ENCODE measurements at regions not wholly inside any gene's neighbourhood (a gene's known extent, or its start where the extent isn't known, plus 50 kb on each side); places are given as distances from the start of the nearest gene placed in this dataset.
A peak's percentile ranks its signal among the peaks of the same experiment; 100 is the strongest.

DNA sequence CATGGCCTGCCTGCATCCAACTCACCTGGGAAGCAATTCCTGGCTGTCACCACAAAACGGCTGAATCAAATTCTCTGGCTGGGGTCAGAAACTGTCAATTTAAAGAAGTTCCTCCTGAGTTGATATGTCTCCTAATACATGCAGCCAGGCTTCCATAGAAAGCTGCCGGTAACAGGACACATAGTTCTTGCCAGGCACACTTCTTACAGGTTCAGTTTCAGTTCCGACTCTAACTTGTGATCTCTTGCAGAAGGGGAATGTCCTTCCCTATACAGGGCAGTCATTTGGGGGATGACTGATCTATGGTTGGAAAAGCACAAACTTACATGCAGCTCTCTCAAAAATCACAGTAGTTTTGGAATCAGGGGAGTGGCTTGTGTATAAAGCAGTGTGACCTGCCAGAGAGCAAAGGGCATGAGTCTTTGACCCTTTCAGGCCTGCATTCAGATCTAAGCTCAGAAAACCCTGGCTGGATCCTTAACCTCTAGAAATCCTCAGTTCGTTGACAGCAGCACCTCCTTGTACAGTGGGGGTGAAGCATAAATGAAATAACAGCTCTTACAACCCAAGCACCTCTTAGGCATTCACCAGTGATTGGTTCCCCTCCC lies 195.6 kb downstream of the SCP2D1 start:
- TF ChIP-seq, protein P1, sequence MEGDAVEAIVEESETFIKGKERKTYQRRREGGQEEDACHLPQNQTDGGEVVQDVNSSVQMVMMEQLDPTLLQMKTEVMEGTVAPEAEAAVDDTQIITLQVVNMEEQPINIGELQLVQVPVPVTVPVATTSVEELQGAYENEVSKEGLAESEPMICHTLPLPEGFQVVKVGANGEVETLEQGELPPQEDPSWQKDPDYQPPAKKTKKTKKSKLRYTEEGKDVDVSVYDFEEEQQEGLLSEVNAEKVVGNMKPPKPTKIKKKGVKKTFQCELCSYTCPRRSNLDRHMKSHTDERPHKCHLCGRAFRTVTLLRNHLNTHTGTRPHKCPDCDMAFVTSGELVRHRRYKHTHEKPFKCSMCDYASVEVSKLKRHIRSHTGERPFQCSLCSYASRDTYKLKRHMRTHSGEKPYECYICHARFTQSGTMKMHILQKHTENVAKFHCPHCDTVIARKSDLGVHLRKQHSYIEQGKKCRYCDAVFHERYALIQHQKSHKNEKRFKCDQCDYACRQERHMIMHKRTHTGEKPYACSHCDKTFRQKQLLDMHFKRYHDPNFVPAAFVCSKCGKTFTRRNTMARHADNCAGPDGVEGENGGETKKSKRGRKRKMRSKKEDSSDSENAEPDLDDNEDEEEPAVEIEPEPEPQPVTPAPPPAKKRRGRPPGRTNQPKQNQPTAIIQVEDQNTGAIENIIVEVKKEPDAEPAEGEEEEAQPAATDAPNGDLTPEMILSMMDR (IDR thresholded peaks at IDR 0.05): no peak
- no peak for TF ChIP-seq POLR2A (IDR thresholded peaks at IDR 0.05)
- intact Hi-C loops (cut with DNase I; ENCODE audit: low total_unique reads): no loop called here
- no peak overlapping the region for H3K4me3 ChIP-seq (ENCODE audit: low read depth, poor library complexity, severe bottlenecking)
- no peak for DNase-seq (ENCODE audit: low spot score in 2 of 2)
- 72 to 86% methylated on average over 4 of the region's 4 CpGs for WGBS, 2 donors

DNA sequence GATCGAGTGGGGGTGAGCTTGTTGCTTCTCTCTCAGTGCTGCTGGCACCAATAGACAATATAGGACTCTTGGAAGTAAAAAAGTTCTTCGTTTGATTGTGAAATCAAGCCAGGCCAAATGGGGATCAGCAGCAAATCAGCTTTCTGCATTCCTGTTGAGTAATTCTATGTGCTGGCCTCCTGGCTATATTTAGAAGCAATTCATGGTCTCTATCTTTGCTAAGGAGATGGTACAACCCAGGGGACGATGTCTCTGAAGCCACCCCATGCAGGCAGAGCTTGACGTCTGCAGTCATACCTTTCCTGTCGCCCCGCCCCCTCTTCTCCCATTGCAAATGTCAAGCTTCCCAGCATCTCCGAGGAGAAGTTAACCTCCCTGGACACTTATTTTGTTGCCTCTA lies 199.1 kb downstream of the SCP2D1 start:
- intact Hi-C loops (cut with DNase I; ENCODE audit: low total_unique reads): no loop called here
- no peak overlapping the region for H3K4me3 ChIP-seq (ENCODE audit: low read depth, poor library complexity, severe bottlenecking)
- DNase-seq (ENCODE audit: low spot score in 2 of 2): peak in 1 of 2 donors; percentile 81
- WGBS, 2 donors: 53 to 61% methylated on average over 7 of the region's 7 CpGs
- no peak for TF ChIP-seq POLR2A (IDR thresholded peaks at IDR 0.05)
- TF ChIP-seq, protein P1 (IDR thresholded peaks at IDR 0.05): no peak

DNA sequence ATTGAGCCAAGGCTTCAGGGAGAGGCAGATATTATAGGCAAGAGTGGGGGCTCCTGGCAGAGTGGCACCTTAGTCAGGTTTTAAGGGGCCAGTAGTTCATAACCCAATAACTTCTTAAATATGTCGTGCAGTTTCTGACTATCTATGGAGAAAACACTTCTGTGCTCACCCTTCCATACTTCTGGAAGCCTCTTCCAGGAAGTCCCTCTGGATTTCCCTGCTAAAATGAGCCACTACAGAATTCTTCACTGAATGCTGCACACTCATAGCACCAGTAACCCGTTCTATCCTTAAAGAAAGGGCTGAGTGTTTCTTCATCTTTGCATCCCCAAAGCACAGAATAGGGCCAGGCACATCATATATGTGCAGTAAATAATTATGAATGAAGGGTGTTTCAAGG lies 198.5 kb upstream of the SLC24A3 start:
- WGBS, 2 donors: 38 to 86% methylated on average over 2 of the region's 2 CpGs
- TF ChIP-seq, protein P1 (IDR thresholded peaks at IDR 0.05): no peak
- no peak for TF ChIP-seq POLR2A (IDR thresholded peaks at IDR 0.05)

DNA sequence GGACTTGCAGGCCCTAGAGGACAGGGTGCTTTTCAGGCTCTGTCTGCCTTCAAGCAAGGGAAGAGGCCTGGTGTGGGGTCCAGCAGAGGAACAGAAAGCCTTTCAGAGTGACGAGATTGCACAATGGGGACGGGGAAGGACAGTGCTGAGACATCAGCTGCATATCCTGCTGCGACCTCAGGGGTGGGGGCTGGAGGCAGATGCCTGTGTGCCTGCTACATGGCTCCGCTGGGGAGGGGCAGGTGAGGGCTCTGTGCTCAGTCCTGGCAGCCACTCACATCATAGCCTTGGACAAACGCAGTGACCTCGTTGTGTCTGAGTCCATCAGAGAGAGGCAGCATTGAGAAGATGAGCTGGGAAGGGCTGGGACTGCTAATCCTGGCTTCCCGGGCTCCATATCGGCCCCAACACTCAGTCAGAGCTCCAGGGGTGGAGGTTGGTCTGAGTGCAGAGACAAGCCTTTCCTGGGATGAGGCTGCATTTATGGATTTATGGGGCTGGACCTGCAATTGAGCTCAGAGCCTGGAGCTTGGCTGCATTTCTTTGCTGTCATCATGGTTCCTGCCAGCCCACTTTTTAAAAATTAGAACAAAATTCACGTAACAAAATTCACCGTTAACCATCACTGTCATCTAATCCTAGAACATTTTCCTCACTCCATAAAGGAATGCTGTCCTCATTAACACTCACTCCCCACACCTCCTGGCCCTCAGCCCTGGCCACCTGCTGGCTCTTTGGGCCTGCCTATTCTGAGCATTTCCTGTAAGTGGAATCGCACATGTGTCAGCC lies 196.9 kb upstream of the SLC24A3 start:
- H3K4me3 ChIP-seq (ENCODE audit: low read depth, poor library complexity, severe bottlenecking): no peak overlapping the region
- intact Hi-C loops (cut with DNase I; ENCODE audit: low total_unique reads): no loop called here
- 55 to 63% methylated on average over 11 of the region's 11 CpGs for WGBS, 2 donors
- peak; percentile 17 to 83 for DNase-seq (ENCODE audit: low spot score in 2 of 2)
- no peak for TF ChIP-seq POLR2A (IDR thresholded peaks at IDR 0.05)
- TF ChIP-seq, protein P1 (IDR thresholded peaks at IDR 0.05): no peak

More for the DNA sequence above, 198.5 kb upstream of the SLC24A3 start:
- H3K4me3 ChIP-seq (ENCODE audit: low read depth, poor library complexity, severe bottlenecking): no peak overlapping the region
- intact Hi-C loops (cut with DNase I; ENCODE audit: low total_unique reads): no loop called here
- DNase-seq (ENCODE audit: low spot score in 2 of 2): no peak

DNA sequence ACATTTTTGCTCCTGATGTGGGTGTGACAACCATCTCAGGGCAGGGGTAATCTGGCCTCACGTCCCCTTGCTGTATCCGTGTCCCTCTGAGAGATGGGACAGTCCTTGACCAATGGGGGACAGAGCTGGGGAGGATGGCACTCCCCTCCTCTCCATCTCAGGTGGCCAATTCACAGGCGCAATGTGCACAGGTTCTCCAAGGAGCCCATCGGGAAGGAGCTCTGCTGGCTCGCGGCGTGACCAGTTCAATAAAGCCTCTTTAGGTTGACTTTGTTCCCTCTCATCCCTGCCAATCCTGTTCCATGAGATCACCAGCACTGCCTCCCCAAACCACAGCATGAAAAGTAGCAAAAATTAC lies 196.3 kb upstream of the SLC24A3 start:
- no peak overlapping the region for H3K4me3 ChIP-seq (ENCODE audit: low read depth, poor library complexity, severe bottlenecking)
- 71 to 75% methylated on average over 7 of the region's 7 CpGs for WGBS, 2 donors
- peak in 1 of 2 donors; percentile 62 for DNase-seq (ENCODE audit: low spot score in 2 of 2)
- TF ChIP-seq POLR2A (IDR thresholded peaks at IDR 0.05): no peak
- TF ChIP-seq, protein P1 (IDR thresholded peaks at IDR 0.05): no peak
- intact Hi-C loops (cut with DNase I; ENCODE audit: low total_unique reads): no loop called here

Data from lower leg skin (tissue), 4 donors.